Left ventricle myocardium superior (tissue), 1 donor: ENCODE measurements at regions not wholly inside any gene's neighbourhood (a gene's known extent, or its start where the extent isn't known, plus 50 kb on each side); places are given as distances from the start of the nearest gene placed in this dataset.

Experiments used
- ATAC-seq: fragments of 200-7000 bp; cut with Tn5 transposase; one replicate; pipeline ENCODE4 v1.9.1; 2020; ENCODE audit warnings: mild to moderate bottlenecking, moderate library complexity
- DNase-seq: peaks from one replicate; pipeline ENCODE4 v3.0.0-alpha.2; 2020
- intact Hi-C: fragments of 100-400 bp; cut with micrococcal nuclease; formaldehyde crosslinking; loops from one replicate; pipeline ENCODE4 v1.11.0; 2022
- donor health status: DM: no; HTN: yes; CAD: no; lungs with severe emphysema.

GRCh38 chr17:12549499-12550041, 116.1 kb upstream of the MYOCD start:
- DNase-seq: no peak
- intact Hi-C loops: loop anchor here (5.0 to 10.0 kb wide), 3 partner anchors 65 to 195 kb away; partner anchors contain the start of gene MYOCD
- ATAC-seq: peak; percentile 42

GRCh38 chr17:12553625-12554024, 112.1 kb upstream of the MYOCD start:
- DNase-seq (no peak), ATAC-seq (no peak)
- intact Hi-C loops: no loop called here

- no peak for DNase-seq
- intact Hi-C loops: no loop called here
- no peak for ATAC-seq
Measured at GRCh38 chr17:12554251-12554650, 111.4 kb upstream of the MYOCD start.

GRCh38 chr17:12566291-12566690, 99.4 kb upstream of the MYOCD start:
- no peak for DNase-seq
- intact Hi-C loops: no loop called here

GRCh38 chr17:12567077-12568053, 98.3 kb upstream of the MYOCD start:
- intact Hi-C loops: no loop called here
- DNase-seq (no peak), ATAC-seq (no peak)

More at GRCh38 chr17:12566291-12566690, 99.4 kb upstream of the MYOCD start:
- peak; percentile 59 for ATAC-seq

GRCh38 chr17:12568358-12569251, 97.1 kb upstream of the MYOCD start:
- ATAC-seq (peak; percentile 14), DNase-seq (no peak)
- intact Hi-C loops: no loop called here

- DNase-seq (no peak), ATAC-seq (no peak)
- intact Hi-C loops: no loop called here
Measured at GRCh38 chr17:12571606-12572005, 94.1 kb upstream of the MYOCD start.

- intact Hi-C loops: no loop called here
- DNase-seq (no peak), ATAC-seq (no peak)
Measured at GRCh38 chr17:12574525-12574924, 91.2 kb upstream of the MYOCD start.

GRCh38 chr17:12575641-12576040, 90.0 kb upstream of the MYOCD start:
- no peak for ATAC-seq
- intact Hi-C loops: no loop called here
- DNase-seq: no peak

GRCh38 chr17:12579288-12579687, 86.4 kb upstream of the MYOCD start:
- no peak for ATAC-seq
- intact Hi-C loops: no loop called here
- DNase-seq: no peak

GRCh38 chr17:12580640-12581039, 85.0 kb upstream of the MYOCD start:
- DNase-seq (no peak), ATAC-seq (peak; percentile 55)
- intact Hi-C loops: no loop called here

GRCh38 chr17:12584727-12585126, 81.0 kb upstream of the MYOCD start:
- ATAC-seq: peak; percentile 89
- DNase-seq: no peak
- intact Hi-C loops: no loop called here

GRCh38 chr17:12588531-12588930, 77.2 kb upstream of the MYOCD start:
- DNase-seq (no peak), ATAC-seq (no peak)
- intact Hi-C loops: no loop called here

GRCh38 chr17:12590417-12590816, 75.3 kb upstream of the MYOCD start:
- no peak for ATAC-seq
- DNase-seq: no peak
- intact Hi-C loops: no loop called here

GRCh38 chr17:12591021-12591735, 74.5 kb upstream of the MYOCD start:
- DNase-seq (no peak), ATAC-seq (no peak)
- intact Hi-C loops: no loop called here

GRCh38 chr17:12592941-12593340, 72.7 kb upstream of the MYOCD start:
- DNase-seq (no peak), ATAC-seq (no peak)
- intact Hi-C loops: no loop called here

- ATAC-seq (no peak), DNase-seq (no peak)
- intact Hi-C loops: no loop called here
Measured at GRCh38 chr17:12596961-12597360, 68.7 kb upstream of the MYOCD start.

- no peak for DNase-seq
- no peak for ATAC-seq
- intact Hi-C loops: no loop called here
Measured at GRCh38 chr17:12597895-12598294, 67.8 kb upstream of the MYOCD start.
